GM11168 (cell line): ENCODE measurements at regions not wholly inside any gene's neighbourhood (a gene's known extent, or its start where the extent isn't known, plus 50 kb on each side); places are given as distances from the start of the nearest gene placed in this dataset.

Source experiments
- in situ Hi-C: fragments of 300-500 bp; cut with MboI; formaldehyde crosslinking; loops from one replicate; pipeline ENCODE4 v1.12.0; 2022; ENCODE audit warnings: low sequenced_read_pairs; ENCODE audit not compliant: unreplicated experiment

GRCh38 chr12:67926063-67926462 lies 63.2 kb upstream of the IFNG-AS1 start:
- in situ Hi-C loops: loop anchor here (10.0 to 25.0 kb wide), 2 partner anchors 161 to 264 kb away; no protein-coding TSS in a partner anchor

GRCh38 chr12:67927324-67927723 lies 61.9 kb upstream of the IFNG-AS1 start:
- in situ Hi-C loops: loop anchor here (10.0 to 25.0 kb wide), 2 partner anchors 163 to 265 kb away; no protein-coding TSS in a partner anchor

- in situ Hi-C loops: loop anchor here (10.0 to 25.0 kb wide), 2 partner anchors 163 to 266 kb away; no protein-coding TSS in a partner anchor
Observed at GRCh38 chr12:67927815-67928214, 61.4 kb upstream of the IFNG-AS1 start.

- in situ Hi-C loops: loop anchor here (10.0 to 25.0 kb wide), 2 partner anchors 164 to 267 kb away; no protein-coding TSS in a partner anchor
Observed at GRCh38 chr12:67928621-67929383, 60.4 kb upstream of the IFNG-AS1 start.

GRCh38 chr12:67929384-67929772 lies 59.9 kb upstream of the IFNG-AS1 start:
- in situ Hi-C loops: loop anchor here (10.0 to 25.0 kb wide), 2 partner anchors 165 to 267 kb away; no protein-coding TSS in a partner anchor

GRCh38 chr12:67937822-67938221 lies 51.4 kb upstream of the IFNG-AS1 start:
- in situ Hi-C loops: loop anchor here (10.0 to 25.0 kb wide), 2 partner anchors 276 to 503 kb away; no protein-coding TSS in a partner anchor
